ENCODE measurements at regions not wholly inside any gene's neighbourhood (a gene's known extent, or its start where the extent isn't known, plus 50 kb on each side); places are given as distances from the start of the nearest gene placed in this dataset.

GRCh38 chr5:66426259-66427138, 169.7 kb upstream of the MAST4 start:
- Mint-ChIP-seq H3K36me3 (no peaks in the 10 kb centered on the region), H3K4me3 (no peak overlapping the region), H3K27me3 (ENCODE audit: insufficient read depth, low read depth) (no peaks in the 10 kb centered on the region), H3K9me3 (peaks cover 7% of the 10 kb centered on the region), H3K27ac (no peak overlapping the region), H3K4me1 (no peaks in the 10 kb centered on the region)
- H3K79me2 ChIP-seq (ENCODE audit: low read depth): no peaks in the 10 kb centered on the region
- H3K4me2 ChIP-seq: no peak overlapping the region
- no peaks in the 10 kb centered on the region for H3K4me1 ChIP-seq
- no peak overlapping the region for H3K4me3 ChIP-seq
- H3K9me3 ChIP-seq (ENCODE audit: low read depth): peaks cover 9% of the 10 kb centered on the region
- H3K27ac ChIP-seq: no peak overlapping the region
- no peaks in the 10 kb centered on the region for H4K20me1 ChIP-seq (ENCODE audit: low read depth)
- DNase-seq (ENCODE audit: low spot score): no peak
- no peaks in the 10 kb centered on the region for H3K36me3 ChIP-seq
- no peaks in the 10 kb centered on the region for H3K27me3 ChIP-seq
- no peaks in the 10 kb centered on the region for H3F3A ChIP-seq (ENCODE audit: low read depth)
- TF ChIP-seq CTCF (IDR thresholded peaks at IDR 0.05): no peak
- TF ChIP-seq EZH2 (IDR thresholded peaks at IDR 0.05): no peak
- no peak overlapping the region for H2AFZ ChIP-seq (replicated peaks)
- no peak overlapping the region for H3K9ac ChIP-seq

- Histone ChIP-seq H3K27ac (no peak overlapping the region), H3K4me2 (no peak overlapping the region), H3K9me3 (ENCODE audit: low read depth) (peaks cover 9% of the 10 kb centered on the region), H3K36me3 (no peaks in the 10 kb centered on the region), H3K27me3 (no peaks in the 10 kb centered on the region), H3K79me2 (ENCODE audit: low read depth) (no peaks in the 10 kb centered on the region), H2AFZ (replicated peaks) (no peak overlapping the region), H3F3A (ENCODE audit: low read depth) (no peaks in the 10 kb centered on the region), H4K20me1 (ENCODE audit: low read depth) (no peaks in the 10 kb centered on the region), H3K4me1 (no peaks in the 10 kb centered on the region), H3K9ac (no peak overlapping the region), H3K4me3 (no peak overlapping the region)
- Mint-ChIP-seq H3K4me1 (no peaks in the 10 kb centered on the region), H3K36me3 (no peaks in the 10 kb centered on the region), H3K9me3 (peaks cover 7% of the 10 kb centered on the region), H3K27me3 (ENCODE audit: insufficient read depth, low read depth) (no peaks in the 10 kb centered on the region), H3K27ac (no peak overlapping the region), H3K4me3 (no peak overlapping the region)
- no peak for TF ChIP-seq EZH2 (IDR thresholded peaks at IDR 0.05)
- no peak for TF ChIP-seq EZH2phosphoT487 (IDR thresholded peaks at IDR 0.05)
- TF ChIP-seq CTCF (IDR thresholded peaks at IDR 0.05): no peak
- DNase-seq (ENCODE audit: low spot score): no peak
Observed at GRCh38 chr5:66427139-66427442, 169.1 kb upstream of the MAST4 start.

- no peak overlapping the region for H3K4me2 ChIP-seq
- H3F3A ChIP-seq (ENCODE audit: low read depth): no peaks in the 10 kb centered on the region
- no peaks in the 10 kb centered on the region for H3K36me3 Mint-ChIP-seq
- H3K27me3 ChIP-seq: no peaks in the 10 kb centered on the region
- no peak overlapping the region for H2AFZ ChIP-seq (replicated peaks)
- no peaks in the 10 kb centered on the region for H3K4me1 ChIP-seq
- peak; percentile 42 for TF ChIP-seq CTCF (IDR thresholded peaks at IDR 0.05)
- no peak for TF ChIP-seq EZH2 (IDR thresholded peaks at IDR 0.05)
- H3K36me3 ChIP-seq: no peaks in the 10 kb centered on the region
- H3K79me2 ChIP-seq (ENCODE audit: low read depth): no peaks in the 10 kb centered on the region
- H3K4me3 ChIP-seq: no peak overlapping the region
- peaks cover 5% of the 10 kb centered on the region for H3K27me3 Mint-ChIP-seq (ENCODE audit: insufficient read depth, low read depth)
- no peak for DNase-seq (ENCODE audit: low spot score)
- H3K9me3 Mint-ChIP-seq: no peaks in the 10 kb centered on the region
- H3K4me3 Mint-ChIP-seq: no peak overlapping the region
- H3K27ac ChIP-seq: no peak overlapping the region
- H3K9ac ChIP-seq: no peak overlapping the region
- H3K4me1 Mint-ChIP-seq: peaks cover 12% of the 10 kb centered on the region
- H3K9me3 ChIP-seq (ENCODE audit: low read depth): no peaks in the 10 kb centered on the region
- no peaks in the 10 kb centered on the region for H4K20me1 ChIP-seq (ENCODE audit: low read depth)
- H3K27ac Mint-ChIP-seq: no peak overlapping the region
Observed at GRCh38 chr5:66436721-66437120, 159.5 kb upstream of the MAST4 start.

Measured in neural progenitor cell (in vitro differentiated cells).